Astrocyte (in vitro differentiated cells and primary cell): ENCODE measurements at regions not wholly inside any gene's neighbourhood (a gene's known extent, or its start where the extent isn't known, plus 50 kb on each side); places are given as distances from the start of the nearest gene placed in this dataset.
"Not testable (repeated sequence)": the region's sequence is repeated elsewhere in the genome, so short reads cannot be mapped to it uniquely, and the experiment has no call there.

ENCODE experiments used
- CTCF ChIP-seq: IDR thresholded peaks from 2 replicates; pipeline ENCODE4 v1.5.1; 2011; ENCODE audit warnings: low read depth, mild to moderate bottlenecking, inconsistent platforms, low read length, moderate library complexity; ENCODE audit not compliant: insufficient read depth
- EZH2 ChIP-seq: IDR thresholded peaks from 2 replicates; pipeline ENCODE4 v1.6.1; 2012; ENCODE audit warnings: mild to moderate bottlenecking, low read length, inconsistent platforms; ENCODE audit not compliant: insufficient read depth

GRCh38 chr2:163964278-163964677 is 228.5 kb upstream of the FIGN start:
- not testable (repeated sequence) for TF ChIP-seq CTCF, EZH2
